ENCODE measurements at regions not wholly inside any gene's neighbourhood (a gene's known extent, or its start where the extent isn't known, plus 50 kb on each side); places are given as distances from the start of the nearest gene placed in this dataset.

DNA sequence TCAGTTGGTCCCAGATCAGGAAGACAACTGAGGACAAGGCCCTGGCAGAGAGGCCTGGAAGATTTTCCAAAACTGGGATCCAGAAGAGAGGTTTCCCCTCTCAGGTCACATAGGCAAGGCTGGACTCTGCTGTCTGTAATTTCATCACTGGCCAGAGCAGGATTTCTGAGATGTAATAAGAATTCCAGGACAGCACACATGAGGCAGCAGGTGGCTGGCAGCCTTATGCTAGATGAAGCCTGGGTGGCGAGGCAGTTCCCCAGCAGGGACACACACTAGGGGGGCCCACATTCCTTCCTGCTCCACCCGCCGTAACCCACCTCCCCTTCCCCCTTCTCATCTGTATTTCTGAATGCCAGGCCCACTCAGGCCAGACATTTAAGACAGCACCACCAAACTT is 98.6 kb downstream of the HNRNPLL start:
- TF ChIP-seq, protein P1, sequence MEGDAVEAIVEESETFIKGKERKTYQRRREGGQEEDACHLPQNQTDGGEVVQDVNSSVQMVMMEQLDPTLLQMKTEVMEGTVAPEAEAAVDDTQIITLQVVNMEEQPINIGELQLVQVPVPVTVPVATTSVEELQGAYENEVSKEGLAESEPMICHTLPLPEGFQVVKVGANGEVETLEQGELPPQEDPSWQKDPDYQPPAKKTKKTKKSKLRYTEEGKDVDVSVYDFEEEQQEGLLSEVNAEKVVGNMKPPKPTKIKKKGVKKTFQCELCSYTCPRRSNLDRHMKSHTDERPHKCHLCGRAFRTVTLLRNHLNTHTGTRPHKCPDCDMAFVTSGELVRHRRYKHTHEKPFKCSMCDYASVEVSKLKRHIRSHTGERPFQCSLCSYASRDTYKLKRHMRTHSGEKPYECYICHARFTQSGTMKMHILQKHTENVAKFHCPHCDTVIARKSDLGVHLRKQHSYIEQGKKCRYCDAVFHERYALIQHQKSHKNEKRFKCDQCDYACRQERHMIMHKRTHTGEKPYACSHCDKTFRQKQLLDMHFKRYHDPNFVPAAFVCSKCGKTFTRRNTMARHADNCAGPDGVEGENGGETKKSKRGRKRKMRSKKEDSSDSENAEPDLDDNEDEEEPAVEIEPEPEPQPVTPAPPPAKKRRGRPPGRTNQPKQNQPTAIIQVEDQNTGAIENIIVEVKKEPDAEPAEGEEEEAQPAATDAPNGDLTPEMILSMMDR (IDR thresholded peaks at IDR 0.05; ENCODE audit: borderline replicate concordance, extremely low read depth, low read length, poor library complexity, severe bottlenecking) = no peak
- TF ChIP-seq EZH2 (IDR thresholded peaks at IDR 0.05; ENCODE audit: borderline replicate concordance, low read depth, low read length, severe bottlenecking) = no peak

Data from DND-41 (cell line).